Upper lobe of right lung (tissue), 1 donor: ENCODE measurements at regions not wholly inside any gene's neighbourhood (a gene's known extent, or its start where the extent isn't known, plus 50 kb on each side); places are given as distances from the start of the nearest gene placed in this dataset.

ENCODE experiments used
- ATAC-seq: fragments of 200-7000 bp; cut with Tn5 transposase; one replicate; pipeline ENCODE4 v1.9.1; 2020; ENCODE audit warnings: mild to moderate bottlenecking, moderate library complexity
- DNase-seq: peaks from one replicate; pipeline ENCODE4 v3.0.0-alpha.2; 2020
- H3K27ac ChIP-seq: fragments of 200-600 bp; one replicate; pipeline ENCODE4 v1.8.0; 2022
- H3K27me3 ChIP-seq: fragments of 200-600 bp; one replicate; pipeline ENCODE4 v1.8.0; 2022; ENCODE audit warnings: mild to moderate bottlenecking
- H3K36me3 ChIP-seq: fragments of 200-600 bp; one replicate; pipeline ENCODE4 v1.8.0; 2022
- H3K4me1 ChIP-seq: fragments of 200-600 bp; one replicate; pipeline ENCODE4 v1.8.0; 2022
- H3K4me3 ChIP-seq: fragments of 200-600 bp; one replicate; pipeline ENCODE4 v1.8.0; 2022; ENCODE audit warnings: mild to moderate bottlenecking
- H3K9me3 ChIP-seq: fragments of 200-600 bp; one replicate; pipeline ENCODE4 v1.8.0; 2022
- intact Hi-C: fragments of 100-400 bp; cut with DNase I; formaldehyde crosslinking; loops from one replicate; pipeline ENCODE4 v1.11.0; 2022
- TF ChIP-seq, protein P1 (sequence below): fragments of 200-600 bp; IDR thresholded peaks from one replicate; pipeline ENCODE4 v1.8.0; 2022; ENCODE audit warnings: antibody characterized with exemption
- donor health status: DM: no; HTN: yes; CAD: no; lungs with severe emphysema.

- DNase-seq (no peak), ATAC-seq (no peak)
- intact Hi-C loops = no loop called here
- Histone ChIP-seq H3K4me3 (no peak overlapping the region), H3K9me3 (no peaks in the 10 kb centered on the region), H3K4me1 (no peaks in the 10 kb centered on the region), H3K27me3 (no peaks in the 10 kb centered on the region), H3K36me3 (no peaks in the 10 kb centered on the region), H3K27ac (no peak overlapping the region)
- TF ChIP-seq, protein P1, sequence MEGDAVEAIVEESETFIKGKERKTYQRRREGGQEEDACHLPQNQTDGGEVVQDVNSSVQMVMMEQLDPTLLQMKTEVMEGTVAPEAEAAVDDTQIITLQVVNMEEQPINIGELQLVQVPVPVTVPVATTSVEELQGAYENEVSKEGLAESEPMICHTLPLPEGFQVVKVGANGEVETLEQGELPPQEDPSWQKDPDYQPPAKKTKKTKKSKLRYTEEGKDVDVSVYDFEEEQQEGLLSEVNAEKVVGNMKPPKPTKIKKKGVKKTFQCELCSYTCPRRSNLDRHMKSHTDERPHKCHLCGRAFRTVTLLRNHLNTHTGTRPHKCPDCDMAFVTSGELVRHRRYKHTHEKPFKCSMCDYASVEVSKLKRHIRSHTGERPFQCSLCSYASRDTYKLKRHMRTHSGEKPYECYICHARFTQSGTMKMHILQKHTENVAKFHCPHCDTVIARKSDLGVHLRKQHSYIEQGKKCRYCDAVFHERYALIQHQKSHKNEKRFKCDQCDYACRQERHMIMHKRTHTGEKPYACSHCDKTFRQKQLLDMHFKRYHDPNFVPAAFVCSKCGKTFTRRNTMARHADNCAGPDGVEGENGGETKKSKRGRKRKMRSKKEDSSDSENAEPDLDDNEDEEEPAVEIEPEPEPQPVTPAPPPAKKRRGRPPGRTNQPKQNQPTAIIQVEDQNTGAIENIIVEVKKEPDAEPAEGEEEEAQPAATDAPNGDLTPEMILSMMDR = no peak
Measured at GRCh38 chr10:107546986-107547385, 382.5 kb upstream of the SORCS1 start.

DNA sequence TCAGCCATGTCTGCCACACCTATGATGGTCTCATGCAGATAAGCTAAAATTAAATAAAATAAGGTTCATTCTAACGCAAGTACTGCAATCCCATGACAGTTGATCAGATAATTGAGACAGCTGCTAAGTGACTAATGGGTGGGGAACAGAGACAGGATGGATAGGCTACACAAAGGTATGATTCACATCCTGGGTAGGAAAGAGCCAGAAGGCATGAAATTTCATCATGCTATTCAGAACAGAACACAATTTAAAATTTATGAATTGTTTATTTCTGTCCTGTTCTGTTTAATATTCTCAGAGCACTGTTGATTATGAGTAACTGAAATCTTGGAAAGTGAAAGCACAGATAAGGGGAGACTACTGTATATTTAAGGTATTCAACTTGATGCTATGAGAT, 381.8 kb upstream of the SORCS1 start:
- ATAC-seq = no peak

DNA sequence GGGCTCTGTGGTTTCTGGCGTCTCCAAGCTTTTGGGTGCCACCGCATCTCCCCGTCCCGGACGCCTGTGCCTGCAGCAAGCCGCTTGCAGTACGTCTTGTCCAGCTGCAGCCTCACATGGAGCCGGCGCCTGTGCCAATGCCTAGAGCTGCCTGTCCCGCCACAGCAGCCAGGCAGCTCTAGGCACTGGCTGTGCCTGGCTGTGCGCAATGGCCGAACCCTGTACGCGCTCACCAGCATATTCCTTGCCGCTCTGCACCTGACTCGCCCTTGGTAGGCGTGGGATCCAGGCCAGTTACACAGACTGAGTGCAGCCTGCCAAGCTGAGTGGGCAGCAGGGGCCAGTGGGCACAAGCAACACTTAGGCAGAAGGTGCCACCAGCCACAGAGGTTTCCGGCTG, 381.2 kb upstream of the SORCS1 start:
- Histone ChIP-seq H3K4me3 (no peak overlapping the region), H3K9me3 (no peaks in the 10 kb centered on the region), H3K4me1 (no peaks in the 10 kb centered on the region), H3K27me3 (no peaks in the 10 kb centered on the region), H3K36me3 (no peaks in the 10 kb centered on the region), H3K27ac (no peak overlapping the region)
- TF ChIP-seq, protein P1 = no peak
- intact Hi-C loops = no loop called here
- DNase-seq = peak; percentile 48
- peak; percentile 28 for ATAC-seq

More for the DNA sequence above, 381.8 kb upstream of the SORCS1 start:
- Histone ChIP-seq H3K36me3 (no peaks in the 10 kb centered on the region), H3K27me3 (no peaks in the 10 kb centered on the region), H3K9me3 (no peaks in the 10 kb centered on the region), H3K27ac (no peak overlapping the region), H3K4me1 (no peaks in the 10 kb centered on the region), H3K4me3 (no peak overlapping the region)
- TF ChIP-seq, protein P1 = no peak
- no peak for DNase-seq
- intact Hi-C loops = no loop called here

- Histone ChIP-seq H3K27ac (no peak overlapping the region), H3K9me3 (no peaks in the 10 kb centered on the region), H3K27me3 (no peaks in the 10 kb centered on the region), H3K4me1 (no peaks in the 10 kb centered on the region), H3K4me3 (no peak overlapping the region), H3K36me3 (no peaks in the 10 kb centered on the region)
- TF ChIP-seq, protein P1 = no peak
- peak; percentile 24 for ATAC-seq
- intact Hi-C loops = no loop called here
- DNase-seq = peak; percentile 56
Measured at GRCh38 chr10:107544706-107545520, 380.4 kb upstream of the SORCS1 start.

DNA sequence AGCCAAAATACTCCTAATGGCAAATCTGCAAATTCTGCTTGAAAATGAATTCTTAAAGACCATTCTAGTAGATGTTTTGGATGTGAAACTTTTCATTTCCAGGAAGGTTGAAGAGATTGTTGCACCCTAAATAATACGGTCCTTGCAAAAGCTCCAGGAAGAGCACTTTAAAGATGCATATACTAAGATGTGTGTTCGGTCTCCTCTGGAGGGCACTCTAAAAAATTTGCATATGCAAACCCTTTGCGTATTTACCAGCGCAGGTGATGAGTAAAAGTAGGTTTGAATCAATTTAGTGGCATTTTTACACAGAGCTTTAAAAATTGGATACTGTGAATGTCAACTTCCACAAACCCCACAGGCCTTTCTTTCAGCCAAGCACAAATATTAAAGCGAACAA, 378.1 kb upstream of the SORCS1 start:
- no peaks in the 10 kb centered on the region for H3K36me3 ChIP-seq
- no peak overlapping the region for H3K27ac ChIP-seq
- DNase-seq (no peak), ATAC-seq (no peak)
- H3K27me3 ChIP-seq = no peaks in the 10 kb centered on the region
- no peaks in the 10 kb centered on the region for H3K9me3 ChIP-seq
- intact Hi-C loops = no loop called here
- H3K4me3 ChIP-seq = no peak overlapping the region
- TF ChIP-seq, protein P1 = no peak
- no peaks in the 10 kb centered on the region for H3K4me1 ChIP-seq
